Lung (tissue), 1 donor: ENCODE measurements at regions not wholly inside any gene's neighbourhood (a gene's known extent, or its start where the extent isn't known, plus 50 kb on each side); places are given as distances from the start of the nearest gene placed in this dataset. TPM values are rescaled to one million over a fixed set of nuclear protein-coding genes. Genes with fewer than 3 reads are reported as not detected.

Experiments
- small RNA-seq: library from RNA; depleted of rRNA; stranded (forward); fragments of <200 nt; gene quantifications from one replicate; pipeline ENCODE3, GENCODE V24; 2014; ENCODE audit warnings: low replicate concordance

Small RNA genes in the stretch of these regions (small RNA-seq; reads per million reads assigned to genes)
- gene GPAA1P1: not detected
